SK-N-SH (cell line): ENCODE measurements at regions not wholly inside any gene's neighbourhood (a gene's known extent, or its start where the extent isn't known, plus 50 kb on each side); places are given as distances from the start of the nearest gene placed in this dataset.

Source experiments
- CTCF ChIA-PET: fragments of 300-600, 350-600 bp; formaldehyde crosslinking; extraction: SDS; loops from one replicate; lab custom pipeline; 2021; lab: Yijun Ruan, JAX
- POLR2A ChIA-PET: fragments of 350-600 bp; sonication (Branson Sonifier 250); formaldehyde crosslinking; extraction: SDS; loops from one replicate; lab custom pipeline; 2020; ENCODE audit warnings: antibody characterized with exemption, inconsistent platforms; lab: Yijun Ruan, JAX
- DNase-seq: peaks from one replicate; pipeline ENCODE4 v3.0.0; 2012
- H2AFZ ChIP-seq: fragments of 200-600 bp; sonication (generic); 2 replicates; pipeline ENCODE4 v1.8.1; 2016; ENCODE audit warnings: antibody characterized with exemption, mild to moderate bottlenecking, low read depth
- H3F3A ChIP-seq: fragments of 200-600 bp; sonication (generic); replicated peaks from 2 replicates; pipeline ENCODE3; 2016; ENCODE audit warnings: antibody characterized with exemption, mild to moderate bottlenecking; ENCODE audit not compliant: insufficient read depth
- H3K27ac ChIP-seq, 2 experiments: fragments of 200-500 bp in 1 of 2; fragments of 200-600 bp in 1 of 2; sonication (Bioruptor generic) in 1 of 2; sonication (generic), shearing (Covaris generic) in 1 of 2; 2 replicates each; pipeline versions ENCODE4 v1.5.1 to v1.6.1; 2014 to 2016; ENCODE audit warnings: low read depth in 2 of 2, inconsistent platforms in 1 of 2, low read length in 1 of 2, mild to moderate bottlenecking in 1 of 2, mixed read lengths in 1 of 2
- H3K27me3 ChIP-seq: fragments of 200-600 bp; sonication (generic), shearing (Covaris generic); 2 replicates; pipeline ENCODE4 v1.6.1; 2016; ENCODE audit warnings: mixed run types; ENCODE audit not compliant: insufficient read depth
- H3K36me3 ChIP-seq, 2 experiments: fragments of 200-500 bp in 1 of 2; fragments of 200-600 bp in 1 of 2; sonication (Bioruptor generic) in 1 of 2; sonication (generic) in 1 of 2; replicated peaks in 1 of 2; 2 replicates each; pipeline versions ENCODE3 to v1.5.1; 2014 to 2016; ENCODE audit warnings: low read length in 1 of 2, mild to moderate bottlenecking in 1 of 2; ENCODE audit not compliant: insufficient read depth in 2 of 2, control insufficient read depth in 1 of 2
- H3K4me1 ChIP-seq, 2 experiments: fragments of 200-500 bp in 1 of 2; fragments of 200-600 bp in 1 of 2; sonication (Bioruptor generic) in 1 of 2; sonication (generic), shearing (Covaris generic) in 1 of 2; 2 replicates each; pipeline versions ENCODE4 v1.5.1 to v1.6.1; 2014 to 2016; ENCODE audit warnings: low read depth in 1 of 2, low read length in 1 of 2, mixed run types in 1 of 2; ENCODE audit not compliant: insufficient read depth in 2 of 2, control insufficient read depth in 1 of 2
- H3K4me2 ChIP-seq: fragments of 200-600 bp; sonication (generic), shearing (Covaris generic); 2 replicates; pipeline ENCODE4 v1.6.1; 2017; ENCODE audit warnings: mixed run types
- H3K4me3 ChIP-seq, 2 experiments: fragments of 200-500 bp in 1 of 2; fragments of 200-600 bp in 1 of 2; sonication (Bioruptor generic) in 1 of 2; sonication (generic), shearing (Covaris generic) in 1 of 2; 2 replicates each; pipeline versions ENCODE4 v1.5.1 to v1.8.1; 2014 to 2016; ENCODE audit warnings: low read depth in 2 of 2, inconsistent platforms in 1 of 2, low read length in 1 of 2, mild to moderate bottlenecking in 1 of 2, mixed read lengths in 1 of 2, moderate library complexity in 1 of 2
- H3K79me2 ChIP-seq: fragments of 200-600 bp; sonication (generic); 2 replicates; pipeline ENCODE4 v1.8.1; 2017; ENCODE audit warnings: mild to moderate bottlenecking; ENCODE audit not compliant: insufficient read depth
- H3K9ac ChIP-seq: fragments of 200-600 bp; sonication (generic); 2 replicates; pipeline ENCODE4 v1.6.1; 2017; ENCODE audit warnings: mixed run types
- H3K9me2 ChIP-seq: fragments of 200-600 bp; sonication (generic); 2 replicates; pipeline ENCODE4 v1.6.1; 2017; ENCODE audit warnings: mixed run types
- H3K9me3 ChIP-seq: fragments of 200-600 bp; sonication (generic); 2 replicates; pipeline ENCODE4 v1.6.1; 2017; ENCODE audit warnings: mixed run types, mild to moderate bottlenecking, moderate library complexity
- H4K20me1 ChIP-seq: fragments of 200-600 bp; sonication (generic); 2 replicates; pipeline ENCODE4 v1.6.1; 2017; ENCODE audit warnings: mild to moderate bottlenecking, mixed run types; ENCODE audit not compliant: insufficient read depth
- CTCF ChIP-seq: fragments of 200-600 bp; sonication (generic); IDR thresholded peaks from 2 replicates; pipeline ENCODE4 v1.6.1; 2017; ENCODE audit warnings: antibody characterized with exemption, mild to moderate bottlenecking, moderate library complexity
- NFIC ChIP-seq: IDR thresholded peaks from 2 replicates; pipeline ENCODE4 v1.4.0; 2012; ENCODE audit warnings: borderline replicate concordance
- PBX3 ChIP-seq: IDR thresholded peaks from 2 replicates; pipeline ENCODE4; 2012
- POLR2AphosphoS5 ChIP-seq: IDR thresholded peaks from 2 replicates; pipeline ENCODE4 v1.6.1; 2012; ENCODE audit warnings: low read depth, low read length
- REST ChIP-seq: IDR thresholded peaks from 2 replicates; pipeline ENCODE4 v1.6.1; 2012; ENCODE audit warnings: mild to moderate bottlenecking, low read depth, low read length, moderate library complexity
- RFX5 ChIP-seq: IDR thresholded peaks from 2 replicates; pipeline ENCODE4 v1.6.1; 2012; ENCODE audit warnings: mild to moderate bottlenecking, improper control_type of control experiment, low read length
- SIN3A ChIP-seq: IDR thresholded peaks from 2 replicates; pipeline ENCODE4 v1.6.1; 2012; ENCODE audit warnings: low read depth, mild to moderate bottlenecking, low read length, moderate library complexity, borderline replicate concordance
- USF2 ChIP-seq: fragments of 150-350 bp; IDR thresholded peaks from 2 replicates; pipeline ENCODE4 v1.6.1; 2017; ENCODE audit warnings: antibody characterized with exemption, low read length, low read depth, borderline replicate concordance
- YY1 ChIP-seq: IDR thresholded peaks from 2 replicates; pipeline ENCODE4 v1.4.0; 2012; ENCODE audit warnings: low read depth, mild to moderate bottlenecking
- WGBS: methylation state at CpG from one replicate; pipeline ENCODE4 v1.1.6; 2017; ENCODE audit warnings: low lambda C conversion rate; 5-methylcytosine and 5-hydroxymethylcytosine counted together

GRCh38 chr20:24357177-24357576 lies 112.3 kb upstream of the SYNDIG1 start:
- Histone ChIP-seq H3K36me3 (no peaks in the 10 kb centered on the region), H3K27ac (no peak overlapping the region), H4K20me1 (no peaks in the 10 kb centered on the region), H3K79me2 (no peaks in the 10 kb centered on the region), H3K9ac (no peak overlapping the region), H3K27me3 (no peaks in the 10 kb centered on the region), H3K9me2 (no peaks in the 10 kb centered on the region), H3K9me3 (no peaks in the 10 kb centered on the region), H2AFZ (no peak overlapping the region), H3K4me3 (no peak overlapping the region), H3K4me1 (no peaks in the 10 kb centered on the region), H3F3A (no peaks in the 10 kb centered on the region), H3K4me2 (no peak overlapping the region)
- POLR2A ChIA-PET = no interaction called here
- CTCF ChIA-PET = no interaction called here
- DNase-seq = no peak
- TF ChIP-seq REST = no peak
- no peak for TF ChIP-seq PBX3
- TF ChIP-seq CTCF = no peak
- WGBS = 49% methylated on average over 3 of the region's 3 CpGs

- no peaks in the 10 kb centered on the region for H4K20me1 ChIP-seq
- H3K4me3 ChIP-seq = no peak overlapping the region
- CTCF ChIA-PET = interaction anchor here (0.6 kb wide), 1 partner anchor 224 kb away, joined by 3 read pairs; no protein-coding TSS in a partner anchor
- H3K9ac ChIP-seq = no peak overlapping the region
- WGBS = 47% methylated on average over 4 of the region's 4 CpGs
- POLR2A ChIA-PET = no interaction called here
- no peaks in the 10 kb centered on the region for H3F3A ChIP-seq
- no peaks in the 10 kb centered on the region for H3K79me2 ChIP-seq
- no peak for DNase-seq
- no peak overlapping the region for H3K4me2 ChIP-seq
- no peaks in the 10 kb centered on the region for H3K4me1 ChIP-seq
- H3K9me3 ChIP-seq = no peaks in the 10 kb centered on the region
- H3K27ac ChIP-seq = no peak overlapping the region
- no peak overlapping the region for H2AFZ ChIP-seq
- no peaks in the 10 kb centered on the region for H3K36me3 ChIP-seq
- H3K27me3 ChIP-seq = no peaks in the 10 kb centered on the region
- no peaks in the 10 kb centered on the region for H3K9me2 ChIP-seq
- TF ChIP-seq YY1 (no peak), SIN3A (no peak), REST (no peak), NFIC (no peak), POLR2AphosphoS5 (no peak), RFX5 (no peak), USF2 (no peak), CTCF (no peak), PBX3 (no peak)
Observed at GRCh38 chr20:24353135-24353690, 116.2 kb upstream of the SYNDIG1 start.
